ENCODE measurements at regions not wholly inside any gene's neighbourhood (a gene's known extent, or its start where the extent isn't known, plus 50 kb on each side); places are given as distances from the start of the nearest gene placed in this dataset.
"Not testable (repeated sequence)": the region's sequence is repeated elsewhere in the genome, so short reads cannot be mapped to it uniquely, and the experiment has no call there.

GRCh38 chr18:65671621-65672415 lies 79.0 kb upstream of the CDH7 start:
- no peak for DNase-seq (ENCODE audit: extremely low read depth in 1 of 11, low read depth in 9 of 11, low spot score in 4 of 11)

GRCh38 chr18:65670145-65670544 lies 80.7 kb upstream of the CDH7 start:
- DNase-seq (ENCODE audit: extremely low read depth in 1 of 11, low read depth in 9 of 11, low spot score in 4 of 11), result not testable (repeated sequence)

GRCh38 chr18:65661391-65661790 lies 89.4 kb upstream of the CDH7 start:
- no peak for DNase-seq (ENCODE audit: extremely low read depth in 1 of 11, low read depth in 9 of 11, low spot score in 4 of 11)

GRCh38 chr18:65659912-65660311 lies 90.9 kb upstream of the CDH7 start:
- DNase-seq (ENCODE audit: extremely low read depth in 1 of 11, low read depth in 9 of 11, low spot score in 4 of 11), result no peak

GRCh38 chr18:65659312-65659711 lies 91.5 kb upstream of the CDH7 start:
- no peak for DNase-seq (ENCODE audit: extremely low read depth in 1 of 11, low read depth in 9 of 11, low spot score in 4 of 11)

- DNase-seq (ENCODE audit: extremely low read depth in 1 of 11, low read depth in 9 of 11, low spot score in 4 of 11), result no peak
Measured at GRCh38 chr18:65651192-65651591, 99.6 kb upstream of the CDH7 start.

- DNase-seq (ENCODE audit: extremely low read depth in 1 of 11, low read depth in 9 of 11, low spot score in 4 of 11), result no peak
Measured at GRCh38 chr18:65632236-65632635, 118.6 kb upstream of the CDH7 start.

GRCh38 chr18:65631766-65632165 lies 119.0 kb upstream of the CDH7 start:
- no peak for DNase-seq (ENCODE audit: extremely low read depth in 1 of 11, low read depth in 9 of 11, low spot score in 4 of 11)

- DNase-seq (ENCODE audit: extremely low read depth in 1 of 11, low read depth in 9 of 11, low spot score in 4 of 11), result no peak
Measured at GRCh38 chr18:65628390-65628789, 122.4 kb upstream of the CDH7 start.

GRCh38 chr18:65623676-65624075 lies 127.1 kb upstream of the CDH7 start:
- peak in 7 of 11 donors; percentile 7 to 24 (median 15) for DNase-seq (ENCODE audit: extremely low read depth in 1 of 11, low read depth in 9 of 11, low spot score in 4 of 11)

GRCh38 chr18:65622436-65622835 lies 128.4 kb upstream of the CDH7 start:
- DNase-seq (ENCODE audit: extremely low read depth in 1 of 11, low read depth in 9 of 11, low spot score in 4 of 11), result no peak

GRCh38 chr18:65620076-65620696 lies 130.6 kb upstream of the CDH7 start:
- DNase-seq (ENCODE audit: extremely low read depth in 1 of 11, low read depth in 9 of 11, low spot score in 4 of 11), result no peak

- DNase-seq (ENCODE audit: extremely low read depth in 1 of 11, low read depth in 9 of 11, low spot score in 4 of 11), result no peak
Measured at GRCh38 chr18:65610939-65611338, 139.9 kb upstream of the CDH7 start.

- no peak for DNase-seq (ENCODE audit: extremely low read depth in 1 of 11, low read depth in 9 of 11, low spot score in 4 of 11)
Measured at GRCh38 chr18:65608471-65608870, 142.3 kb upstream of the CDH7 start.

- DNase-seq (ENCODE audit: extremely low read depth in 1 of 11, low read depth in 9 of 11, low spot score in 4 of 11), result no peak
Measured at GRCh38 chr18:65607161-65607560, 143.7 kb upstream of the CDH7 start.

GRCh38 chr18:65606551-65607130 lies 144.2 kb upstream of the CDH7 start:
- no peak for DNase-seq (ENCODE audit: extremely low read depth in 1 of 11, low read depth in 9 of 11, low spot score in 4 of 11)

- DNase-seq (ENCODE audit: extremely low read depth in 1 of 11, low read depth in 9 of 11, low spot score in 4 of 11), result not testable (repeated sequence)
Measured at GRCh38 chr18:65605352-65605751, 145.5 kb upstream of the CDH7 start.

- DNase-seq (ENCODE audit: extremely low read depth in 1 of 11, low read depth in 9 of 11, low spot score in 4 of 11), result no peak
Measured at GRCh38 chr18:65601775-65602174, 149.0 kb upstream of the CDH7 start.

- DNase-seq (ENCODE audit: extremely low read depth in 1 of 11, low read depth in 9 of 11, low spot score in 4 of 11), result no peak
Measured at GRCh38 chr18:65592435-65592834, 158.4 kb upstream of the CDH7 start.

- no peak for DNase-seq (ENCODE audit: extremely low read depth in 1 of 11, low read depth in 9 of 11, low spot score in 4 of 11)
Measured at GRCh38 chr18:65587491-65587890, 163.3 kb upstream of the CDH7 start.

All from renal cortex interstitium (tissue), 11 donors.